ENCODE measurements at regions not wholly inside any gene's neighbourhood (a gene's known extent, or its start where the extent isn't known, plus 50 kb on each side); places are given as distances from the start of the nearest gene placed in this dataset.

DNA sequence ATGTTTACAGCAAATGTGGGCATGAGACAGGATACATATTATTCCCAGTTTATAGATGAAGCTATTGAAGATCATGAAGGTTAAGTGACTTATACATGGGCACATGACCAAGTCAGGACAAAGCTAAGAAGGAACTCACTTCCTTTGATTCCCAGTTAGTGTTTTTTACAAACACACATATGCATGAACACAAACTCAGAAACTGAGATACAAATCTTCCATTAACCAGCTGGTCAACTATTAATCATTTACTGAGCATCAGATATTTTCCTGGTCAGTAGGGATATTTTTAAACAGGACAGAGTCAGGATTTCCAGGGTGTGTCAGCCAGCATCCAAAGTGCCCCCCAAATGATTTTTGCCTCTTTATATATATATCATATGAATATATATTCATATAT is 222.2 kb downstream of the OGFRL1 start:
- H2BK20ac ChIP-seq (ENCODE audit: low read depth, low read length, poor library complexity, severe bottlenecking): no peak overlapping the region
- no peak overlapping the region for H4K91ac ChIP-seq (ENCODE audit: insufficient read length, low read depth, low read length)
- H2BK15ac ChIP-seq (ENCODE audit: low read depth, low read length): no peak overlapping the region
- no peak overlapping the region for H4K5ac ChIP-seq (ENCODE audit: insufficient read length, low read depth, low read length)
- H4K20me1 ChIP-seq (ENCODE audit: control insufficient read depth, insufficient read depth, insufficient read length): no peaks in the 10 kb centered on the region
- H3K27me3 ChIP-seq (ENCODE audit: insufficient read depth, low read length): no peaks in the 10 kb centered on the region
- no peak overlapping the region for H3K23ac ChIP-seq (ENCODE audit: insufficient read length, low read depth, low read length)
- TF ChIP-seq, protein P1, sequence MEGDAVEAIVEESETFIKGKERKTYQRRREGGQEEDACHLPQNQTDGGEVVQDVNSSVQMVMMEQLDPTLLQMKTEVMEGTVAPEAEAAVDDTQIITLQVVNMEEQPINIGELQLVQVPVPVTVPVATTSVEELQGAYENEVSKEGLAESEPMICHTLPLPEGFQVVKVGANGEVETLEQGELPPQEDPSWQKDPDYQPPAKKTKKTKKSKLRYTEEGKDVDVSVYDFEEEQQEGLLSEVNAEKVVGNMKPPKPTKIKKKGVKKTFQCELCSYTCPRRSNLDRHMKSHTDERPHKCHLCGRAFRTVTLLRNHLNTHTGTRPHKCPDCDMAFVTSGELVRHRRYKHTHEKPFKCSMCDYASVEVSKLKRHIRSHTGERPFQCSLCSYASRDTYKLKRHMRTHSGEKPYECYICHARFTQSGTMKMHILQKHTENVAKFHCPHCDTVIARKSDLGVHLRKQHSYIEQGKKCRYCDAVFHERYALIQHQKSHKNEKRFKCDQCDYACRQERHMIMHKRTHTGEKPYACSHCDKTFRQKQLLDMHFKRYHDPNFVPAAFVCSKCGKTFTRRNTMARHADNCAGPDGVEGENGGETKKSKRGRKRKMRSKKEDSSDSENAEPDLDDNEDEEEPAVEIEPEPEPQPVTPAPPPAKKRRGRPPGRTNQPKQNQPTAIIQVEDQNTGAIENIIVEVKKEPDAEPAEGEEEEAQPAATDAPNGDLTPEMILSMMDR (conservative IDR thresholded peaks at IDR 0.05): no peak
- H2BK120ac ChIP-seq (ENCODE audit: low read depth, low read length, poor library complexity, severe bottlenecking): no peak overlapping the region
- H3K4me3 Mint-ChIP-seq: no peak overlapping the region
- no peaks in the 10 kb centered on the region for H3K79me1 ChIP-seq (ENCODE audit: insufficient read depth, low read depth, low read length, poor library complexity, severe bottlenecking)
- no peak overlapping the region for H2BK12ac ChIP-seq (ENCODE audit: insufficient read length, low read depth, low read length)
- H2AK5ac ChIP-seq (ENCODE audit: insufficient read length, low read length): no peak overlapping the region
- no peak overlapping the region for H3K14ac ChIP-seq (ENCODE audit: insufficient read depth, low read length)
- H3K23me2 ChIP-seq (ENCODE audit: insufficient read length, low read depth, low read length, poor library complexity, severe bottlenecking): no peaks in the 10 kb centered on the region
- no peaks in the 10 kb centered on the region for H3K9me3 Mint-ChIP-seq
- H3K9ac ChIP-seq (ENCODE audit: extremely low read depth, insufficient read length, low read length): no peak overlapping the region
- no peak overlapping the region for H3K4me2 ChIP-seq (ENCODE audit: insufficient read depth, insufficient read length, low read length)
- no peak overlapping the region for H4K8ac ChIP-seq (replicated peaks; ENCODE audit: insufficient read length, low read depth, low read length)
- no peak overlapping the region for H3K18ac ChIP-seq (ENCODE audit: insufficient read length, low read depth, low read length)
- no peak overlapping the region for H3K27ac ChIP-seq (ENCODE audit: insufficient read length, low read depth, low read length)
- no peak overlapping the region for H3K56ac ChIP-seq (ENCODE audit: insufficient read length, low read depth, low read length)
- no peaks in the 10 kb centered on the region for H3K36me3 Mint-ChIP-seq (ENCODE audit: insufficient read depth in 1 of 3, low read depth in 3 of 3)
- H3T11ph ChIP-seq (ENCODE audit: low read length): no peak overlapping the region
- DNase-seq: no peak
- H3K27me3 Mint-ChIP-seq (ENCODE audit: low read depth): no peaks in the 10 kb centered on the region
- H3K79me2 ChIP-seq (ENCODE audit: insufficient read depth, low read length): no peaks in the 10 kb centered on the region
- peaks cover 2 to 3% of the 10 kb centered on the region in 2 experiments; a peak in 2 of 4 replicates for H3K4me1 Mint-ChIP-seq
- H3K4me1 ChIP-seq (ENCODE audit: insufficient read depth, low read length): no peaks in the 10 kb centered on the region
- no peak overlapping the region for H2AFZ ChIP-seq (ENCODE audit: low read length)
- no peak overlapping the region for H2BK5ac ChIP-seq (ENCODE audit: insufficient read length, low read length)
- H3K27ac Mint-ChIP-seq: no peak overlapping the region
- H3K9me3 ChIP-seq (ENCODE audit: control insufficient read depth, low read depth, low read length): no peaks in the 10 kb centered on the region
- H3K4ac ChIP-seq (ENCODE audit: low read depth, low read length): no peak overlapping the region
